Muscle of leg (tissue), 3 donors: ENCODE measurements at regions not wholly inside any gene's neighbourhood (a gene's known extent, or its start where the extent isn't known, plus 50 kb on each side); places are given as distances from the start of the nearest gene placed in this dataset.
A peak's percentile ranks its signal among the peaks of the same experiment; 100 is the strongest.

ENCODE experiments used
- DNase-seq: peaks from one replicate; pipeline ENCODE4 v3.0.0; 2013
- H3K27ac ChIP-seq: one replicate; pipeline ENCODE4 v1.5.1; 2013; ENCODE audit warnings: mild to moderate bottlenecking, low read length, control low read depth
- H3K27me3 ChIP-seq: one replicate; pipeline ENCODE4 v1.6.1; 2013; ENCODE audit warnings: low read length; ENCODE audit not compliant: control insufficient read depth, insufficient read depth
- H3K36me3 ChIP-seq: one replicate; pipeline ENCODE4 v1.6.1; 2013; ENCODE audit warnings: low read length; ENCODE audit not compliant: control insufficient read depth, insufficient read depth
- H3K4me1 ChIP-seq: one replicate; pipeline ENCODE4 v1.6.1; 2013; ENCODE audit warnings: low read length; ENCODE audit not compliant: control insufficient read depth, insufficient read depth
- H3K4me3 ChIP-seq: one replicate; pipeline ENCODE4 v1.5.1; 2013; ENCODE audit warnings: low read length, control low read depth
- H3K9me3 ChIP-seq: replicated peaks from 2 replicates; pipeline ENCODE4 v1.6.1; 2013; ENCODE audit warnings: low read depth, low read length; ENCODE audit not compliant: control insufficient read depth
- WGBS: methylation state at CpG from one replicate; pipeline ENCODE4 v1.1.5; 2013; ENCODE audit warnings: missing lambda C conversion rate; ENCODE audit not compliant: insufficient coverage; 5-methylcytosine and 5-hydroxymethylcytosine counted together

DNA sequence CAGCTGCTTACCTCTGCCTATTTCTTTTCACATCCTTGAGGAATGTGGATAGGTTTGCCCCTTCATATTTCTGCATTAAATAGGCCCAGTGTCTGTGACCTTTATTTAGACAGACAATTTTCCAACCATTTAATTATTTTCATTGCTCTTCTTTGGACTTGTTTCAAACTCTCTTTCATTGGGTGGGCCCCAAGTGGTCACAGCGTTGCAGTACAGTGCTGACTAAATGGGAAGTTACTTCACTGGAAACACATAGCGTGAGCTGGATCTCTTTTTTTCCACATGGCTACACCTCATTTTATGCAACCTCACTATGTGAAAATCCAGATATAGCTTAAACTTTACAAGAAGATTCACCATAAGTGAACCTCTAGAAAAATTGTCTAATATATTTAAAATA, 438.9 kb downstream of the ADAMTS20 start:
- no peaks in the 10 kb centered on the region for H3K36me3 ChIP-seq
- no peak overlapping the region for H3K4me3 ChIP-seq
- WGBS = 0% methylated on average over 1 of the region's 2 CpGs
- no peaks in the 10 kb centered on the region for H3K27me3 ChIP-seq
- no peaks in the 10 kb centered on the region for H3K4me1 ChIP-seq
- peak overlapping the region; percentile 85 for H3K27ac ChIP-seq
- no peaks in the 10 kb centered on the region for H3K9me3 ChIP-seq
- DNase-seq = peak; percentile 93

DNA sequence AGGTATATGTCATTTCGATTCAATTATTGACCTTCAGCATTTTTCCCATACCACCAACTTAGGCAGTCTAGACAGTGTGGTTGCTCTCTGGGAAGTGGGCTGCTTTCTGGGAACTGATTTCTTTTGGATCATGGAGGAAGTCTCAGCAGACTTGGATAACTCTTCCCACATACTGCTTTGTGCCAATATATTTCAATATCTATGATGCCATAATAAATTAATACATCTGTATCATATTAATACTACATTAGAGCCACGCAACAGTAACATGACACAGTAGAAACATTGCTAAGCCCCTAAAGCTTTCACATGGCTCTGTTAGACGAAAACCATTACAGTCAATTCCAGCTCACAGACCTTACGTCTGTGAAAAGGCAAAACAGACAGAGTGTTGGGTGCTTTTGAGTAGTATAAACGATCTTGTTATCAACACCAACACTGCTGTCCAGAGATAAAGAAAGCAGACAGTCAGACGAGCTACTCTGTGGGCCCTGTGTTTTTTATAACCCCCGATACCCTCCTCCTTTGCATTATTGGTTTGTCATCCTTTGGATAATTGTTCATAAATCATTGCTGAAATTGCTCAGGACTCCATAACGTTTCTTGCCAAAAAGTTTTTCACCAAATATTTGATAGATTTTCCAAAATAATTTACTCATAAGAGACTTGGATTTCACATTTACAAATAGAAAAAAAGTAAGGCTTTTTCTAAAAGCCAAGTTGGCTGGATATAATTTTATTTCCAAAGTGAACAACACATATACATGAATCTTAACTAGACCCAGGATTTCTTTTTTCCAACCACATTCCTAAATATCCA, 439.7 kb downstream of the ADAMTS20 start:
- H3K27me3 ChIP-seq = no peaks in the 10 kb centered on the region
- no peaks in the 10 kb centered on the region for H3K9me3 ChIP-seq
- peak; percentile 92 for DNase-seq
- no CpG with 5 or more reads among the region's 8 CpGs for WGBS
- H3K27ac ChIP-seq = peak overlapping the region; percentile 85
- H3K4me1 ChIP-seq = no peaks in the 10 kb centered on the region
- H3K4me3 ChIP-seq = no peak overlapping the region
- H3K36me3 ChIP-seq = no peaks in the 10 kb centered on the region

DNA sequence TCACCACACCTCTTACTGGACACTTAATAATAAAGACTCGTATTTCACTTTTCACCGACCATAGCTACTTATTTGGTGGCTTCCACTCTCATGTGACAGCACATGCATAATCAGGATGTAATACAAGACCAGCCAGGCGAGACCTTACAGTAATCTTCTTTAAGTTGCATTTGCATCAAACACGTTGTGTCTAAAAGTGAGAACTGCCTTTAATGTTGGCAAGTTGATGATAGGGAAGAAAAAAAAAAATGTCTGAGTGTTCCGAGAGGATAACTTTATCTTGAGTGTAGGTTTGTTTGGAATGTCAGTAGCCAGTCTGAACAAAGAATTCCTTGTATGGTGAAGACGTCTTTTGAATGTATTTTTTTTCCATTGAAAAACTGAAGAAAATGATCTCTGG, 440.4 kb downstream of the ADAMTS20 start:
- Histone ChIP-seq H3K4me3 (no peak overlapping the region), H3K36me3 (no peaks in the 10 kb centered on the region), H3K9me3 (no peaks in the 10 kb centered on the region), H3K27ac (peak overlapping the region; percentile 85), H3K4me1 (no peaks in the 10 kb centered on the region), H3K27me3 (no peaks in the 10 kb centered on the region)
- 43% methylated on average over 3 of the region's 6 CpGs for WGBS
- DNase-seq = peak; percentile 49

DNA sequence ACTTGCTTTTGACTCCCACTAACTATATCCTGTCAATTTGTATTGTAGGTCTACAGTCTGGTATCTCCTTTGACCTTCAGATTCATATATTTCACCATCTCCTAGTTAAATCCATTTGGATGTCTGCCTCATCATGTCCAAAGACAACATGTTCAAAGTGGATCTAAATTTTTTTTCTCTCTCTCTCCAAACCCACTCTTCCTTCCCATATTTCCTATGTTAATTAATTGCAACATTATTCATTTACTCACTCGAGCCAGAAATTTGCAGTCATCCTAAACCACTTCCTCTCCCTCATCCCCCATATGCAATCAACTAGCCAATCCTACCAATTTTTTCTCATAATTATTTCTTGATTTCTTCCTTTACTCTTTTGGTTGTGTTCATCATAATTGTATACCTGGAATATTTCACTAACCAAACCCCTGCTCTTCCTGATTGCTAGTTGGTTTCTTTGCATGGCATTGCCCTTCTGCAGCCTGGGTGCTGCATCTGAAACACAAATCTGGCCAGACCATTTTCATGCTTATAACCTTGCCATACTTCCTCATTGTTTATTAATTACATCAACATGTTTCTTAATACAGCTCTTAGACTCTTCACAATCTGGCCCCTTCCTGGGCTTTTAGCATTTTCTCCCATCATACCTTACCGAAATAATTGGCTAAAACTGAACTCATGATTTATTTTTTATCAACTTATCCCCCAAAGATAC, 442.2 kb downstream of the ADAMTS20 start:
- Histone ChIP-seq H3K4me3 (no peak overlapping the region), H3K4me1 (no peaks in the 10 kb centered on the region), H3K9me3 (no peaks in the 10 kb centered on the region), H3K27ac (no peak overlapping the region), H3K27me3 (no peaks in the 10 kb centered on the region), H3K36me3 (no peaks in the 10 kb centered on the region)
- 65% methylated on average over 2 of the region's 2 CpGs for WGBS
- no peak for DNase-seq

DNA sequence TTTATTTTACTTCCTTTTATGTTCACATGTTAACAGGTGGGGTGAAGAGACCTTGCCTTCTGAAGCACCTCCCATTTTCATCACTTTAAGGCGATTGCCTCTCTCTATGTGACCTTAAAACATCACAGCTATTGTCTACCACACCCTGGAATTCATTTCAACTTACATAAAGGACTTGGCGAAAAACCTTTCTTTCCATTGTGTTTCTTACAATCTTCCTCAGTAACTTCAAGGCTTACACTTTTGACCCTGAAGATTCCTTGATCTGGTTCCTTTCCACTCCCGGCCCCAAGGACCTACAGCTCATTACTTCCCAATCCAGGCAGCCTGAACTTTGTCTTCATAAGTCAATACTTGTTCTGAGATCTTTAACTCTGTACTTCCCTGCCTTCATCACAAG, 443.3 kb downstream of the ADAMTS20 start:
- 41% methylated on average over 3 of the region's 3 CpGs for WGBS
- peak; percentile 94 for DNase-seq

DNA sequence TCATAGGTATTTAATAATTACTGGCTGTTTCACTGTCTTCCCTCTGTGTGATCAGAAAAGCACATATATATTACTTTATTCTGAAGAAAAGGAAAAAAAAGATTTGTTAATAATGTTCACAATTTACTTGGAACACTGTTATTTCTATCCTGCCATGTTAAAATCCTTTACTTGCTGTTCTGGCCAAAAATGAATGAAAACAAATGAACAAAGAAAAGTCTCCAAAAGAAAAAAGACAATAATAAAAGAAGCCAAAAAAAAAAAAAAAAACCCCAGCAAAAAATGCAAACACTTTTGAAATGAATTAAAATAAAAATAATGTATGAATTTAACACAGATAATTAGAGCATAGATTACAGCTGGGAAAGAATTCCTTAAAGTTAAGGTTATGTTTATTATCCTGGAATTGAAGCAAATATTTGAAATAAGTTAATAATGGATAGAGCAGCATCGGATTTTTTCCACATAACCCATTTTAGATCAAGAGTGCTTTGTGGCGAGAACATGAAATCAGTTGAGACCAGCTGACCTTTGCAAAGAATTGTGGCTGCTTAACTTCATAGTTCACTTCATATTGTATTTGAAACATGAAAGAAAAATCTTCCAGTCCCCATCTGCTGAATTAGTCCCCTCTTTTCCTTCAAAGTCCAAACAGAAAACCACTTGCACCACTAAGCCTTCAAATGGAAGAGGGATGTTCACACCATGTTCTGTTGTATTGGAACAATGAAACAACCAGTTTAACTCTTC, 444.8 kb downstream of the ADAMTS20 start:
- no peak overlapping the region for H3K4me3 ChIP-seq
- no peaks in the 10 kb centered on the region for H3K36me3 ChIP-seq
- no peaks in the 10 kb centered on the region for H3K9me3 ChIP-seq
- DNase-seq = peak; percentile 79
- no CpG with 5 or more reads among the region's 2 CpGs for WGBS
- no peaks in the 10 kb centered on the region for H3K4me1 ChIP-seq
- no peaks in the 10 kb centered on the region for H3K27me3 ChIP-seq
- peak overlapping the region; percentile 43 for H3K27ac ChIP-seq

More for the DNA sequence above, 443.3 kb downstream of the ADAMTS20 start:
- no peak overlapping the region for H3K4me3 ChIP-seq
- no peaks in the 10 kb centered on the region for H3K36me3 ChIP-seq
- H3K27ac ChIP-seq = peak overlapping the region; percentile 6
- H3K9me3 ChIP-seq = no peaks in the 10 kb centered on the region
- no peaks in the 10 kb centered on the region for H3K4me1 ChIP-seq
- no peaks in the 10 kb centered on the region for H3K27me3 ChIP-seq

DNA sequence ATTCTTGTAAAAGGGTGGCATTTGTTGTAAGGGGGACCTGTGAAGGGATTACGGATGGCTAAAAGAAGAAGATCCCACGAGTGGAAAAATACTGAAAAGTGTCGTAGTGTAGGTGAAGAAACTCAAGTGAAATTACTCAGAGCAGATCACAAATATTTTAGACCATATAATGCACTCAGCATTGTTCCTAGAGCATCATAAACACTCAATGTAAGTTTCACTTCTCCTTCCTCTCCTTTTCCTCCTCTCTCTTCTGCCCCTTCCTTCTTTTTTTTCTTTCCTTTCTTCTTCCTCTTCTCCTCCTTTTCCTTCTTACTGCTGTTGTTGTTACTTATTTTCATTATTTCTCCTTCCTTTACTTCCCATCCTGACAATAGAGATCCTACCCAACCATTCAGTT, 445.6 kb downstream of the ADAMTS20 start:
- H3K36me3 ChIP-seq = no peaks in the 10 kb centered on the region
- no peaks in the 10 kb centered on the region for H3K9me3 ChIP-seq
- WGBS = no CpG with 5 or more reads among the region's 3 CpGs
- no peaks in the 10 kb centered on the region for H3K27me3 ChIP-seq
- DNase-seq = no peak
- no peak overlapping the region for H3K4me3 ChIP-seq
- no peak overlapping the region for H3K27ac ChIP-seq
- no peaks in the 10 kb centered on the region for H3K4me1 ChIP-seq

DNA sequence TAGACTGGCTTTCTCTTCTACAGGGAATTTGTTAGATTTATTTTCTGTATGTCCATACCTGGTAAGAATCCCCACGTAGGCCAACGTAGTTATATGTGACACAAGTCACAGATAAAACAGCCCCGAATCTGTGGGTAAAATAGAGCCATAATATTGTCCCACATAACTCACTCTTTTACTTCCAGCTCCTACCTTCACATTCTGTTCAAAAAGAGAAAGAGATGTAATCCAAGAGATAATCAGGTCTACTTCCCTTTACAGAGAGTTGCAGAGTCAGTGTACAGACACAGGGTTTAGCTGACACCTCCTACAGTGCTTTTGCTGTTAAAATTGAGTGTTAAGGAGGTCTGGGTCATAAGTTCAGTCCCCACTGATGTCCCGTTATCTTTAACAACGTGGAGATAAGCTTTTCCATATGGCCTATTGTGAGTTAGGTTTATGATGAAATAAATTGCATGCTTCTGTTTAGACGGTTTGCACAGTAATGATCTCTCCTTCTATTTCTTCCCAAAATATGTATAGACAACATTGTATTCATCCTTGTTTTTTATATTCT, 446.5 kb downstream of the ADAMTS20 start:
- H3K36me3 ChIP-seq = no peaks in the 10 kb centered on the region
- no CpG with 5 or more reads among the region's 6 CpGs for WGBS

DNA sequence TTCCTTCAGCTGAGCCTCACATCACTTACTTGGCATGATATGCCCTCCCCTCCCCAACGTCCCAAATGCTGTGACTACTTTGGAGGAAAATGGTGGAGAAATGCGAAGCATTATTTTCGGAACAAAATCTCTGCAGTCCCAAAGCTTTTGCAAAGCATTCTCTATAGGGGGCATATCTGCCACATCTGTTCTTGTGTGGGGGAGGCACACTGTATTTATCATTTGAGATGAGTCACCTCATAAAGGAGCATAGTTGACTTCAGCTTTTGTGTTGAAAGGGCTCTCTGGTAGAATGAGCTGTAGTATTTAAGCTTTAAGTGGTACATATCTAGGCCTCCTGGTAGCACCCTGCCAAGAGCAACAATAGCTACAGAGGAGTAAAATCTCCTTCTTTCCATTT, 447.5 kb downstream of the ADAMTS20 start:
- no CpG with 5 or more reads among the region's 3 CpGs for WGBS
- Histone ChIP-seq H3K36me3 (no peaks in the 10 kb centered on the region), H3K4me3 (no peak overlapping the region), H3K27me3 (no peaks in the 10 kb centered on the region), H3K4me1 (no peaks in the 10 kb centered on the region), H3K27ac (no peak overlapping the region), H3K9me3 (no peaks in the 10 kb centered on the region)
- DNase-seq = no peak

More for the DNA sequence above, 446.5 kb downstream of the ADAMTS20 start:
- Histone ChIP-seq H3K27ac (no peak overlapping the region), H3K4me3 (no peak overlapping the region), H3K9me3 (no peaks in the 10 kb centered on the region), H3K27me3 (no peaks in the 10 kb centered on the region), H3K4me1 (no peaks in the 10 kb centered on the region)
- DNase-seq = no peak

DNA sequence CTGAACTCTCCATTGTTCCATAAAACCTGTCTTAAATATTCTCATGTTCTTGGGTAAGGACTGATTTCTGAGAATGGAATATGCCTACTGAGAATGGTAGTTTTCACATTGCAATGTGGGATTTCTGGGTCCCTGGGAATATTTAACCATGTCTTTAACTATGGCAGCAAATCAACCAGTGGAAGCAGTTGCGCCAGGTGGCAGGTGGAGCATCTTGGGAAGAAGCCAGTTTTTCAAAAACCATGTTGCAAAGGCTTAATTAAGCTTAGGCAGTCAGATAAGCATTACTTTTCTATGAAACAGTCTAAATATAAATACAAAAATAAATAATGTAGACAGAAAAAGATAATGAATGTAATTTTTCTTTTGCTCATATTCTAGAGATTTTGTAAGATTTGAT, 448.1 kb downstream of the ADAMTS20 start:
- DNase-seq = no peak
- Histone ChIP-seq H3K36me3 (no peaks in the 10 kb centered on the region), H3K27me3 (no peaks in the 10 kb centered on the region), H3K27ac (no peak overlapping the region), H3K4me1 (no peaks in the 10 kb centered on the region), H3K4me3 (no peak overlapping the region), H3K9me3 (no peaks in the 10 kb centered on the region)
- no CpG with 5 or more reads among the region's 1 CpG for WGBS
